GM10248 (cell line): ENCODE measurements at regions not wholly inside any gene's neighbourhood (a gene's known extent, or its start where the extent isn't known, plus 50 kb on each side); places are given as distances from the start of the nearest gene placed in this dataset.
A peak's percentile ranks its signal among the peaks of the same experiment; 100 is the strongest.

ENCODE experiments used
- CTCF ChIA-PET: fragments of 300-600 bp; sonication (Branson Sonifier 250); formaldehyde crosslinking; extraction: SDS; loops from one replicate; lab custom pipeline; 2021; ENCODE audit warnings: antibody characterized with exemption; lab: Yijun Ruan, JAX
- POLR2A ChIA-PET: fragments of 350-650 bp; sonication (Branson Sonifier 250); formaldehyde crosslinking; extraction: SDS; loops from one replicate; lab custom pipeline; 2020; ENCODE audit warnings: antibody characterized with exemption; lab: Yijun Ruan, JAX
- DNase-seq: peaks from one replicate; pipeline ENCODE4 v3.0.0; 2012; ENCODE audit errors: extremely low spot score
- TF ChIP-seq, protein P1 (sequence below): IDR thresholded peaks from 2 replicates; pipeline ENCODE4 v1.5.1; 2012; ENCODE audit warnings: mild to moderate bottlenecking, low read depth; ENCODE audit errors: extremely low read depth, missing control alignments, control extremely low read depth

DNA sequence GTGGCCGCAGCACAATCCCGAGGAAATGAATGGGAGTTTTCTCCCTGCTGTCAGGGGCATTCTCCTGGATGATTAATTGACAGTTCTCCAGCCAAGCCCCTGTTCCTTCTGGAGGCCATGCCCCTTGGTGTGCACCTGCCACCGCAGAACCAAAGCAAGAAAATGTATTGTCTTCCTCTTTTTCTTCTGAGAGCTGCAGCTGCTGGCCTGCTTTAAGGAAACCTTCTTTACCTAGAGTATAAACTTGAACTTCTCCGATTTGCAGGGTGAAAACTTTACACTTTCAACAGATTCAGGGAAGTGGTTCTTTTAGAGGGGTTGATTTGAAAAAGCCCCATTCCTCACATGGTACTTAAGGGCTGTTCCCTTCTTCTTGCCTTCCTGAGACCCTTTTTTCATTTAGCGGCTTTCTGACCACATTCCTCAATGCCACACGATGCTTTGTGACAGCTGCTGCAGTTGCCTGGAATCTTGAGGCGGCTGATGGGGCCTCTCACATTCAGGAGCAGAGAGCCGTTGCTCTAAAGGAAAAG lies 402.8 kb downstream of the TXNL1 start:
- ChIA-PET POLR2A (no interaction called here), CTCF (no interaction called here)
- TF ChIP-seq, protein P1, sequence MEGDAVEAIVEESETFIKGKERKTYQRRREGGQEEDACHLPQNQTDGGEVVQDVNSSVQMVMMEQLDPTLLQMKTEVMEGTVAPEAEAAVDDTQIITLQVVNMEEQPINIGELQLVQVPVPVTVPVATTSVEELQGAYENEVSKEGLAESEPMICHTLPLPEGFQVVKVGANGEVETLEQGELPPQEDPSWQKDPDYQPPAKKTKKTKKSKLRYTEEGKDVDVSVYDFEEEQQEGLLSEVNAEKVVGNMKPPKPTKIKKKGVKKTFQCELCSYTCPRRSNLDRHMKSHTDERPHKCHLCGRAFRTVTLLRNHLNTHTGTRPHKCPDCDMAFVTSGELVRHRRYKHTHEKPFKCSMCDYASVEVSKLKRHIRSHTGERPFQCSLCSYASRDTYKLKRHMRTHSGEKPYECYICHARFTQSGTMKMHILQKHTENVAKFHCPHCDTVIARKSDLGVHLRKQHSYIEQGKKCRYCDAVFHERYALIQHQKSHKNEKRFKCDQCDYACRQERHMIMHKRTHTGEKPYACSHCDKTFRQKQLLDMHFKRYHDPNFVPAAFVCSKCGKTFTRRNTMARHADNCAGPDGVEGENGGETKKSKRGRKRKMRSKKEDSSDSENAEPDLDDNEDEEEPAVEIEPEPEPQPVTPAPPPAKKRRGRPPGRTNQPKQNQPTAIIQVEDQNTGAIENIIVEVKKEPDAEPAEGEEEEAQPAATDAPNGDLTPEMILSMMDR, result no peak
- DNase-seq, result peak; percentile 11

- no peak for DNase-seq
- POLR2A ChIA-PET, result no interaction called here
- CTCF ChIA-PET, result no interaction called here
- TF ChIP-seq, protein P1, result no peak
These were observed 403.3 kb downstream of the TXNL1 start for GRCh38 chr18:56235071-56235470.

GRCh38 chr18:56233595-56233994 lies 404.8 kb downstream of the TXNL1 start:
- CTCF ChIA-PET, result no interaction called here
- TF ChIP-seq, protein P1, result no peak
- POLR2A ChIA-PET, result no interaction called here
- no peak for DNase-seq

DNA sequence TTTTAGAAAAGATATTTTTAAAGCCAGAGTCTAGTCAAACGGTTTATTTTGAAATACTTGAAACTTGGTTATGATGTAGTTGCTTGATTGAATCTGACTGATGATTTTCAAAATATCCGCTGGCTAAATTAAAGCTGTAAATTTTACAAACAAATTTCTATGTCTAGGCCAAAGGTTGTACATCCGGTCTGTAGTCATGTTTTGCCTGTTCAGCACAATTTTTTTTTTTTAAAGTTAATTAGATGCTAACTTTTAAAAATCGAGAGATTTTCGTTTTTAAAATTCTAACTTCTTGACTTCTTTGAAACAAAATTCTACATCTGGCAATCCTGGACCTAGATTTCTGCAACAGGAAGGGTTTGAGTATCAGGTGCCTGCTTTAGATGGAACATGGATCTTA lies 412.4 kb downstream of the TXNL1 start:
- POLR2A ChIA-PET, result no interaction called here
- CTCF ChIA-PET, result no interaction called here
- TF ChIP-seq, protein P1, result no peak
- DNase-seq, result no peak

GRCh38 chr18:56224669-56225561 lies 413.5 kb downstream of the TXNL1 start:
- DNase-seq, result no peak
- ChIA-PET CTCF (interaction anchor here (1.1 kb wide), 1 partner anchor 10 kb away, joined by 5 read pairs; no protein-coding TSS in a partner anchor), POLR2A (no interaction called here)
- TF ChIP-seq, protein P1, result no peak

GRCh38 chr18:56221195-56222065 lies 417.0 kb downstream of the TXNL1 start:
- TF ChIP-seq, protein P1, result no peak
- CTCF ChIA-PET, result no interaction called here
- POLR2A ChIA-PET, result no interaction called here
- DNase-seq, result no peak
